GM12875 (cell line): ENCODE measurements at regions not wholly inside any gene's neighbourhood (a gene's known extent, or its start where the extent isn't known, plus 50 kb on each side); places are given as distances from the start of the nearest gene placed in this dataset.

Experiments
- H3K4me3 ChIP-seq: one replicate; pipeline ENCODE4 v1.5.1; 2011; ENCODE audit warnings: low read depth, low read length, control low read depth
- TF ChIP-seq, protein P1 (sequence below): IDR thresholded peaks from 2 replicates; pipeline ENCODE4 v1.5.1; 2011; ENCODE audit warnings: low read depth, mild to moderate bottlenecking, control low read depth, inconsistent platforms, low read length, moderate library complexity, borderline replicate concordance; ENCODE audit not compliant: insufficient read depth

DNA sequence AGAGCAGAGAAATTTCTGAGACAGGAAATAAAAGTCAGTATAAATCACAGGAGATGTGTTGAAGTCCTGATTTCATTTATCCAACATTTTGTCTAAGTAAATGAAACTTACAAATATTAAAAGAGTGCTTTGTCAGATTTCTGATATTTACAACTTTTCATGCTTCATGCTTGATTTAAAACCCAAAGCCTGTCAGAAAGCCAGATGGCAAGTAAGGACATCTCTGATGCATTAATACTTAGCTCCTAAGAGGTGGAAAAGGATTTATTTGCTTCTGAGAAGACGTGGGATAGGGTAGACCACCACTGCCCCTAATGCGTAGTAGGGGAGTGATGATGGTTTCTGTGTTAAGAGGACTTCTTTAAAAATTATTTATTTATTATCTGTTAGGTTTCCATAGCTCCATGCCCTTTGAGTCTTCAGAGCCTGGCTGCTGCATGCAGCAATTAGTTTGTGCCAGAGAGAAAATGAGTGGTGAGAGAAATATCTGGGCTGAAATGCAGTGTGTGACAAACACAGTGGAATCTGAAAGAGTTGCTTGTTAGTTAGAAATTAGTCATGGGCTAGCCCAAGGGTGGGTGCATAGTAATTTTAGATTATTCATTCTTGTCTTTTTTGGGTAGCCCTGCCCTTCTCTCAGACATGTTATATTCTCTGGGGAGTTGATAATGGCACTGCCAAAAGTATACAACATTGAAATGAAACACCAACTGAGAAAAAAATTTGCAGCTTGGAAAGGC is 333.8 kb downstream of the C4orf33 start:
- H3K4me3 ChIP-seq: no peak overlapping the region
- TF ChIP-seq, protein P1, sequence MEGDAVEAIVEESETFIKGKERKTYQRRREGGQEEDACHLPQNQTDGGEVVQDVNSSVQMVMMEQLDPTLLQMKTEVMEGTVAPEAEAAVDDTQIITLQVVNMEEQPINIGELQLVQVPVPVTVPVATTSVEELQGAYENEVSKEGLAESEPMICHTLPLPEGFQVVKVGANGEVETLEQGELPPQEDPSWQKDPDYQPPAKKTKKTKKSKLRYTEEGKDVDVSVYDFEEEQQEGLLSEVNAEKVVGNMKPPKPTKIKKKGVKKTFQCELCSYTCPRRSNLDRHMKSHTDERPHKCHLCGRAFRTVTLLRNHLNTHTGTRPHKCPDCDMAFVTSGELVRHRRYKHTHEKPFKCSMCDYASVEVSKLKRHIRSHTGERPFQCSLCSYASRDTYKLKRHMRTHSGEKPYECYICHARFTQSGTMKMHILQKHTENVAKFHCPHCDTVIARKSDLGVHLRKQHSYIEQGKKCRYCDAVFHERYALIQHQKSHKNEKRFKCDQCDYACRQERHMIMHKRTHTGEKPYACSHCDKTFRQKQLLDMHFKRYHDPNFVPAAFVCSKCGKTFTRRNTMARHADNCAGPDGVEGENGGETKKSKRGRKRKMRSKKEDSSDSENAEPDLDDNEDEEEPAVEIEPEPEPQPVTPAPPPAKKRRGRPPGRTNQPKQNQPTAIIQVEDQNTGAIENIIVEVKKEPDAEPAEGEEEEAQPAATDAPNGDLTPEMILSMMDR: no peak

DNA sequence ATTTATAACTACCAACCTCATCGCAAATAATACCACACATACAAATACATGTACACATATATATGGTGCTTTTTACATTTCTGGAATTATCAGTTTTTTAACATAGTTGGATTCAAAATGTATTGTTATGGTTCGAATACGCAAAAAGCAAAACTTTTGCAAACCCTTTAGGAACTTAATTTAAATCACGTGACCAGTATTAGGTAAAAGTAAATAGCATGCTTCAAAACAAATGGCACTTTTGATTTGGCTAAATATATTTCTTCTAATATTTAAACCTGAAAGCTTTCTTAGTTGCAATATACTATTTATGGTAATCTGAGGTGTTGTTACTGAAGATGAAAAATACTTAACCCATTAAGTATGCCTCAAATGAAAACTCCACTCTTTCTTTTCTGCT is 341.4 kb downstream of the C4orf33 start:
- TF ChIP-seq, protein P1: no peak

GRCh38 chr4:129438456-129438981 is 342.6 kb downstream of the C4orf33 start:
- TF ChIP-seq, protein P1: no peak

More for the DNA sequence above, 341.4 kb downstream of the C4orf33 start:
- no peak overlapping the region for H3K4me3 ChIP-seq

DNA sequence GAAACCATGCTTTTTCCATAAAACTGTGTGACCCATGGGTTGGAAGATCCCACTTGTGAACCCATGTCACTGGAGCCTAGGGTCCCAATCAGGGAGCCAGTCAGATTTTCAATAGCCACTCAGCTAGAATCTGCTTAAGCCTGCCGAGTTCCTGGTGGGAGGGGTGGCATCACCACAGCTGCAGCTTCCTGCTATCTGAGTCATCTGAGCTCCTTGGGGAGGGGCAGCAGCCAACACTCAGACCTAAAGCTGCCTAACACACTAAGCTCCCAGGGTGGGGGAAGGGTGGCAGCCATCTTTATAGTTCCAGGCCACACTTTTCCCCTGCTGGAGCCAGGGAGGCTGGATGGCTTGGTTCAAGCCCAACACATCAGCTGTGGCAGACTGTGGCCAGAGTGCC is 350.1 kb downstream of the C4orf33 start:
- TF ChIP-seq, protein P1: no peak
- H3K4me3 ChIP-seq: no peak overlapping the region

More at GRCh38 chr4:129438456-129438981, 342.6 kb downstream of the C4orf33 start:
- no peak overlapping the region for H3K4me3 ChIP-seq

DNA sequence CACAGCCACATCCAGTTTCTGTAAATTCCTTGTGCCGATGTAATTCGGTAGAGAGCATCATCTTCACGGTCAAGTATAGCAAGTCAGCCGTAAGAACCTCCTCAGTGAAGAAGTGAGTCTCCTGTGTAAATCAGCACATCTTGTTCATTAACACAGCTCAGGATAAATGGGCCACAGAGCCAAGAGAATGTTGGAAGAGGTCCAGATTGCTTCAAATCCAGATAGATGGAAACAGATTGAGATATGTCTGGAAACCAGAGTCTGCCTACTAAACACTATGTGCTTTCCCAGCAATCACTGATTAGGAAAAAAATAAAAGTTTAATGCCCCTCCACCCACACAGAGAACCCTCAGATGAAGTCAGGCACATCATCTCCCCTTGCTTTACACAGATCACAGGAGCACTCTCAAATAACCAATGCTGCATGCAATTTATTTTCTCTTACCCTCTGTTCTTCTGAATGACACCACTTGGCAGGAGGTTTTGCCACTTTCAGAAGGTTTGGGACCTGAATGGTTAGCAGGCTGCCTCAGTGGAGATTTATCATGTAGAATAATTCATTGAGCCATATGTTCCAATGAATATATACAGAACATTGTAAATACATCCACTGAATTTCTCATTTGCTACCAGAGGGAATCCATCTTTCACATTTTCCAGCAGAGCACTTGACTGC is 357.7 kb downstream of the C4orf33 start:
- H3K4me3 ChIP-seq: no peak overlapping the region
- TF ChIP-seq, protein P1: no peak

- TF ChIP-seq, protein P1: no peak
- no peak overlapping the region for H3K4me3 ChIP-seq
These were observed 359.5 kb downstream of the C4orf33 start for GRCh38 chr4:129455482-129455881.

DNA sequence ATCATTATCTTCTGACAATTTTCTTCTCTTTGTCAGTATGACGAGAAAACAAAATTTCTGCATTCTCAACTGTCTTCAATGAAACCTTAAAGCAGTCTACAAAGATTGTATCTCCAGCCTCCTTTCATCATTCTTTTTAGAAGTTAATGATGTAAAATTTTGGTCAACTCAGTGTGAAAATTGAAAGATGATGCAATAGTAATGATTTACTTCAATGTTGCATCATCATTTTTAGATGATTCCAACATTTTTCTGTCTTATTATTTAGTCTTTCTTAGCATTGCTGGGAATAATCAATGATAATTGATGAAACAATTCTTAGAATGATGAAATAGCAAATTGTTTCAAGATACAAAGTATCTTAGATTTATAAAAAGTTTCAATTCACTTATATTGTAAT is 372.7 kb downstream of the C4orf33 start:
- H3K4me3 ChIP-seq: no peak overlapping the region
- TF ChIP-seq, protein P1: no peak
